ENCODE measurements at regions not wholly inside any gene's neighbourhood (a gene's known extent, or its start where the extent isn't known, plus 50 kb on each side); places are given as distances from the start of the nearest gene placed in this dataset.

- TF ChIP-seq, protein P1, sequence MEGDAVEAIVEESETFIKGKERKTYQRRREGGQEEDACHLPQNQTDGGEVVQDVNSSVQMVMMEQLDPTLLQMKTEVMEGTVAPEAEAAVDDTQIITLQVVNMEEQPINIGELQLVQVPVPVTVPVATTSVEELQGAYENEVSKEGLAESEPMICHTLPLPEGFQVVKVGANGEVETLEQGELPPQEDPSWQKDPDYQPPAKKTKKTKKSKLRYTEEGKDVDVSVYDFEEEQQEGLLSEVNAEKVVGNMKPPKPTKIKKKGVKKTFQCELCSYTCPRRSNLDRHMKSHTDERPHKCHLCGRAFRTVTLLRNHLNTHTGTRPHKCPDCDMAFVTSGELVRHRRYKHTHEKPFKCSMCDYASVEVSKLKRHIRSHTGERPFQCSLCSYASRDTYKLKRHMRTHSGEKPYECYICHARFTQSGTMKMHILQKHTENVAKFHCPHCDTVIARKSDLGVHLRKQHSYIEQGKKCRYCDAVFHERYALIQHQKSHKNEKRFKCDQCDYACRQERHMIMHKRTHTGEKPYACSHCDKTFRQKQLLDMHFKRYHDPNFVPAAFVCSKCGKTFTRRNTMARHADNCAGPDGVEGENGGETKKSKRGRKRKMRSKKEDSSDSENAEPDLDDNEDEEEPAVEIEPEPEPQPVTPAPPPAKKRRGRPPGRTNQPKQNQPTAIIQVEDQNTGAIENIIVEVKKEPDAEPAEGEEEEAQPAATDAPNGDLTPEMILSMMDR (IDR thresholded peaks at IDR 0.05; ENCODE audit: borderline replicate concordance, extremely low read depth, low read length, poor library complexity, severe bottlenecking): no peak
- TF ChIP-seq EZH2 (IDR thresholded peaks at IDR 0.05; ENCODE audit: borderline replicate concordance, low read depth, low read length, severe bottlenecking): no peak
These were observed 411.3 kb upstream of the ACTBL2 start for GRCh38 chr5:57893926-57894325.
